ENCODE measurements at regions not wholly inside any gene's neighbourhood (a gene's known extent, or its start where the extent isn't known, plus 50 kb on each side); places are given as distances from the start of the nearest gene placed in this dataset.

GRCh38 chr2:236342507-236342906 is 78.3 kb upstream of the ASB18 start:
- TF ChIP-seq CTCF (IDR thresholded peaks at IDR 0.05; ENCODE audit: poor library complexity, severe bottlenecking) (no peak), EZH2 (IDR thresholded peaks at IDR 0.05; ENCODE audit: borderline replicate concordance, insufficient read depth, low read length, poor library complexity, severe bottlenecking) (no peak), RAD21 (conservative IDR thresholded peaks at IDR 0.05) (no peak), POLR2AphosphoS5 (IDR thresholded peaks at IDR 0.05) (no peak), TAF1 (IDR thresholded peaks at IDR 0.05; ENCODE audit: low read depth) (no peak), EP300 (conservative IDR thresholded peaks at IDR 0.05; ENCODE audit: poor library complexity, severe bottlenecking) (no peak), MXI1 (conservative IDR thresholded peaks at IDR 0.05; ENCODE audit: poor library complexity, severe bottlenecking) (no peak), SMC3 (conservative IDR thresholded peaks at IDR 0.05; ENCODE audit: poor library complexity) (no peak), REST (IDR thresholded peaks at IDR 0.05; ENCODE audit: borderline replicate concordance) (no peak)

Data from neural cell (in vitro differentiated cells).